C4-2B (cell line): ENCODE measurements at regions not wholly inside any gene's neighbourhood (a gene's known extent, or its start where the extent isn't known, plus 50 kb on each side); places are given as distances from the start of the nearest gene placed in this dataset.
"Not testable (repeated sequence)": the region's sequence is repeated elsewhere in the genome, so short reads cannot be mapped to it uniquely, and the experiment has no call there.

Experiments
- CTCF ChIP-seq: fragments of 450-650 bp; conservative IDR thresholded peaks from 2 replicates; pipeline ENCODE4 v1.5.1; 2017; ENCODE audit warnings: mild to moderate bottlenecking
- ZFX ChIP-seq: fragments of 450-650 bp; IDR thresholded peaks from 2 replicates; pipeline ENCODE4 v1.6.1; 2017

GRCh38 chr2:91565689-91566430 is 2874.4 kb downstream of the RPIA start:
- TF ChIP-seq CTCF, ZFX: not testable (repeated sequence)
